K562 (cell line): ENCODE measurements at regions not wholly inside any gene's neighbourhood (a gene's known extent, or its start where the extent isn't known, plus 50 kb on each side); places are given as distances from the start of the nearest gene placed in this dataset.

Source experiments
- ARID1B ChIP-seq: fragments of 450-650 bp; IDR thresholded peaks from 2 replicates; pipeline ENCODE4 v1.6.1; 2016; ENCODE audit warnings: antibody characterized with exemption, mild to moderate bottlenecking, inconsistent platforms
- BCL6 ChIP-seq: fragments of 250-450 bp; sonication (Bioruptor Pico); IDR thresholded peaks from 2 replicates; pipeline ENCODE4 v1.4.0; 2020
- BRD4 ChIP-seq: fragments of 200-600 bp; sonication (generic); IDR thresholded peaks from 2 replicates; pipeline ENCODE4 v1.6.1; 2017; ENCODE audit warnings: inconsistent platforms
- CBFA2T3 ChIP-seq: fragments of 450-650 bp; IDR thresholded peaks from 2 replicates; pipeline ENCODE4 v1.6.1; 2017
- GTF2B ChIP-seq: IDR thresholded peaks from 2 replicates; pipeline ENCODE4 v1.6.1; 2011; ENCODE audit not compliant: insufficient read length; ENCODE audit errors: extremely low read depth
- HDAC1 ChIP-seq, 2 experiments: fragments of 450-650 bp; IDR thresholded peaks; 2 replicates each; pipeline ENCODE4 v1.6.1; 2016 to 2017; ENCODE audit warnings: inconsistent platforms in 1 of 2, mild to moderate bottlenecking in 1 of 2, moderate library complexity in 1 of 2
- HMG20B ChIP-seq: fragments of 250-450 bp; sonication (Bioruptor Pico); IDR thresholded peaks from 2 replicates; pipeline ENCODE4 v1.5.0; 2021; ENCODE audit warnings: mild to moderate bottlenecking
- IRF2 ChIP-seq: sonication (generic); formaldehyde crosslinking; IDR thresholded peaks from 2 replicates; pipeline ENCODE4 v1.8.1; 2022; ENCODE audit warnings: mild to moderate bottlenecking, missing genetic modification reagents
- KHSRP ChIP-seq: fragments of 450-650 bp; IDR thresholded peaks from 2 replicates; pipeline ENCODE4 v1.6.1; 2017
- KLF16 ChIP-seq: IDR thresholded peaks from 2 replicates; pipeline ENCODE4 v1.6.1; 2016; ENCODE audit warnings: antibody characterized with exemption
- MEIS2 ChIP-seq: fragments of 450-650 bp; IDR thresholded peaks from 2 replicates; pipeline ENCODE4 v1.6.1; 2014; ENCODE audit warnings: mild to moderate bottlenecking; ENCODE audit not compliant: partially characterized antibody
- NCOR1 ChIP-seq: fragments of 450-650 bp; IDR thresholded peaks from 2 replicates; pipeline ENCODE4 v1.6.1; 2016; ENCODE audit warnings: mild to moderate bottlenecking, moderate library complexity
- PBX2 ChIP-seq, 2 experiments: IDR thresholded peaks in 1 of 2; conservative IDR thresholded peaks in 1 of 2; 2 replicates each; pipeline ENCODE4 v1.6.1; 2016; ENCODE audit warnings: low read depth in 2 of 2, mild to moderate bottlenecking in 1 of 2, missing compliant biosample characterization in 1 of 2, missing genetic modification characterization in 1 of 2, moderate library complexity in 1 of 2
- TAL1 ChIP-seq: fragments of 450-650 bp; IDR thresholded peaks from 2 replicates; pipeline ENCODE4 v1.6.1; 2016; ENCODE audit warnings: mild to moderate bottlenecking
- TEAD4 ChIP-seq, 2 experiments: sonication (generic) in 1 of 2; formaldehyde crosslinking in 1 of 2; IDR thresholded peaks; 2 replicates each; pipeline versions ENCODE4 v1.6.1 to v1.8.0; 2012 to 2022; ENCODE audit warnings: borderline replicate concordance in 1 of 2, inconsistent platforms in 1 of 2, low read length in 1 of 2, mild to moderate bottlenecking in 1 of 2, missing genetic modification reagents in 1 of 2
- TRIM24 ChIP-seq, 2 experiments: fragments of 450-650 bp; IDR thresholded peaks; 2 replicates each; pipeline ENCODE4 v1.6.1; 2016
- ZNF12 ChIP-seq: sonication (generic); formaldehyde crosslinking; IDR thresholded peaks from 2 replicates; pipeline ENCODE4 v1.4.0; 2020; ENCODE audit warnings: mild to moderate bottlenecking, missing genetic modification reagents
- TF ChIP-seq, protein P1 (sequence below): fragments of 450-650 bp; IDR thresholded peaks from 2 replicates; pipeline ENCODE4 v1.6.1; 2016

GRCh38 chr2:65845442-65846182, 413.2 kb upstream of the SPRED2 start (continued):
- TF ChIP-seq PBX2 (CRISPR knock-in tag; IDR thresholded peaks at IDR 0.05; ENCODE audit: low read depth) (no peak), PBX2 (tag; conservative IDR thresholded peaks at IDR 0.05; ENCODE audit: low read depth) (peak; percentile 55), CBFA2T3 (peak; percentile 78), ARID1B (peak; percentile 25; the same call in 1 of the 2 replicates), BRD4 (no peak), BCL6 (no peak), HMG20B (CRISPR knock-in tag) (no peak), IRF2 (no peak), GTF2B (no peak), TEAD4 (IDR thresholded peaks at IDR 0.05; ENCODE audit: low read length) (peak; percentile 55; the same call in 1 of the 2 replicates), TEAD4 (CRISPR knock-in tag; IDR thresholded peaks at IDR 0.05; ENCODE audit: borderline replicate concordance) (no peak), KLF16 (0 out of 2 replicates have a peak, but pooled peaks have one; percentile 14), NCOR1 (peak; percentile 37; the same call in 1 of the 2 replicates), HDAC1 (IDR thresholded peaks at IDR 0.05) (no peak), KHSRP (no peak), ZNF12 (CRISPR knock-in tag) (no peak), TRIM24 (IDR thresholded peaks at IDR 0.05) (peak; percentile 24 to 26; a peak in 2 of 4 replicates), TAL1 (peak; percentile 29; the same call in 1 of the 2 replicates), MEIS2 (peak; percentile 50)
- TF ChIP-seq, protein P1, sequence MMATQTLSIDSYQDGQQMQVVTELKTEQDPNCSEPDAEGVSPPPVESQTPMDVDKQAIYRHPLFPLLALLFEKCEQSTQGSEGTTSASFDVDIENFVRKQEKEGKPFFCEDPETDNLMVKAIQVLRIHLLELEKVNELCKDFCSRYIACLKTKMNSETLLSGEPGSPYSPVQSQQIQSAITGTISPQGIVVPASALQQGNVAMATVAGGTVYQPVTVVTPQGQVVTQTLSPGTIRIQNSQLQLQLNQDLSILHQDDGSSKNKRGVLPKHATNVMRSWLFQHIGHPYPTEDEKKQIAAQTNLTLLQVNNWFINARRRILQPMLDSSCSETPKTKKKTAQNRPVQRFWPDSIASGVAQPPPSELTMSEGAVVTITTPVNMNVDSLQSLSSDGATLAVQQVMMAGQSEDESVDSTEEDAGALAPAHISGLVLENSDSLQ, result peak; percentile 64
